ENCODE measurements at regions not wholly inside any gene's neighbourhood (a gene's known extent, or its start where the extent isn't known, plus 50 kb on each side); places are given as distances from the start of the nearest gene placed in this dataset.
"Not testable (repeated sequence)": the region's sequence is repeated elsewhere in the genome, so short reads cannot be mapped to it uniquely, and the experiment has no call there.

- FAIRE-seq: no peak
Measured at GRCh38 chr15:66865622-66866611, 163.9 kb downstream of the SMAD6 start.

GRCh38 chr15:66866656-66867055, 164.6 kb downstream of the SMAD6 start:
- no peak for FAIRE-seq

- FAIRE-seq: no peak
Measured at GRCh38 chr15:66868918-66869317, 166.9 kb downstream of the SMAD6 start.

GRCh38 chr15:66870880-66871388, 168.9 kb downstream of the SMAD6 start:
- no peak for FAIRE-seq

GRCh38 chr15:66872405-66872804, 170.4 kb downstream of the SMAD6 start:
- FAIRE-seq: no peak

DNA sequence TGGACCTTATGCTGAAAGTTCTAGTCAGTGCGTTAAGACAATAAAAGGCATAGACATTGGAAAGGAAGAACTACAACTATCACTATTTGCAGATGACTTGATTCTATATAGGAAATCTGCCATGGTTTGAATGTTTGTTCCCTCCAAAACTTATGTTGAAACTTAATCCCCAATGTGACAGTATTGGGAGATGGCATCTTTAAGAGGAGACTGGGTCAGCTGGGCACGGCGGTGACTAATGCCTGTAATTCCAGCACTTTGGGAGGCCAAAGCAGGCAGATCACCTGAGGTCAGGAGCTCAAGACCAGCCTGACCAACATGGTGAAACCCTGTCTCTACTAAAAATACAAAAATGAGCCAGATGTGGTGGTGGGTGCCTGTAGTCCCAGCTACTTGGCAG, 171.3 kb downstream of the SMAD6 start:
- FAIRE-seq: not testable (repeated sequence)

- no peak for FAIRE-seq
Measured at GRCh38 chr15:66873856-66874255, 171.8 kb downstream of the SMAD6 start.

GRCh38 chr15:66875588-66876420, 173.8 kb downstream of the SMAD6 start:
- no peak for FAIRE-seq

GRCh38 chr15:66876421-66876730, 174.3 kb downstream of the SMAD6 start:
- no peak for FAIRE-seq

- FAIRE-seq: no peak
Measured at GRCh38 chr15:66876731-66877476, 174.9 kb downstream of the SMAD6 start.

- no peak for FAIRE-seq
Measured at GRCh38 chr15:66877477-66878271, 175.6 kb downstream of the SMAD6 start.

GRCh38 chr15:66878761-66879160, 176.7 kb downstream of the SMAD6 start:
- no peak for FAIRE-seq

GRCh38 chr15:66879531-66880368, 177.7 kb downstream of the SMAD6 start:
- FAIRE-seq: no peak

DNA sequence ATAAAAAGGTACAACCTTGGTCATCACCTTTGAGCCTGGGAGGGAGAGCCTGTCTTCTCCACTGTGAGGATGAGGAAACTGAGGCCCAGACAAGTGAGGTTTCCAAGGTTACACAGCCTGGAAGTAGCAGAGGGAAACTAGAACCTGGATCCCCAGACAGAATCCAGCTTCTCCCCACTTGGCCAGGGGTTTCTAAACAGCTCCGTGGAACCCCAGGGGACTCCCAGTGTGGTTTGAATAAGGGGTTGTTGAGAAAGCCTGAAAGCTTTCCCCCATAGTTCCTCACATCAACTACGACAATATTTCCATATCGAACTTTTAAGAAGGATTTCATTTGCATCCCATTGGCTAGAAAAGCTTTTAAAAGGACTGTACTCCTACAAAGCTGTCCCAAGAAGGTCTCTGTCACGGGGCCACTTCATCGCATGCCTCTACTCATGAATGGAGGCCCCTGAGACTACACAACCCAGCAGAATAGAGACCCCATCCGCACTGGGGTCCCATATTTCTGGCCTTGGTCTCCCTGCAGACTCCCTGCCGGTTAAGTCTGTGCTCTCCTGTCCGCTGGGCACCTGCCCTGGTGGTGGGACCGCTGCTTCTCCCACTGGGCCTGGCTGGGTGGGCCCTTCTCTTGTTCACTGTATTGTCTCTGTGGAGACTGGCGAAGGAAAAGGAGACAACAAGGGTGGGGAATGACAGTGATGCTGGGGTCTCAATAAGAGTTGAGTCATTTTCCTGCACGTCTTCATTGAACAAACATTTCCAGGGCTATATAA, 178.5 kb downstream of the SMAD6 start:
- FAIRE-seq: no peak

- FAIRE-seq: no peak
Measured at GRCh38 chr15:66881173-66881905, 179.3 kb downstream of the SMAD6 start.

- FAIRE-seq: no peak
Measured at GRCh38 chr15:66882251-66883020, 180.4 kb downstream of the SMAD6 start.

DNA sequence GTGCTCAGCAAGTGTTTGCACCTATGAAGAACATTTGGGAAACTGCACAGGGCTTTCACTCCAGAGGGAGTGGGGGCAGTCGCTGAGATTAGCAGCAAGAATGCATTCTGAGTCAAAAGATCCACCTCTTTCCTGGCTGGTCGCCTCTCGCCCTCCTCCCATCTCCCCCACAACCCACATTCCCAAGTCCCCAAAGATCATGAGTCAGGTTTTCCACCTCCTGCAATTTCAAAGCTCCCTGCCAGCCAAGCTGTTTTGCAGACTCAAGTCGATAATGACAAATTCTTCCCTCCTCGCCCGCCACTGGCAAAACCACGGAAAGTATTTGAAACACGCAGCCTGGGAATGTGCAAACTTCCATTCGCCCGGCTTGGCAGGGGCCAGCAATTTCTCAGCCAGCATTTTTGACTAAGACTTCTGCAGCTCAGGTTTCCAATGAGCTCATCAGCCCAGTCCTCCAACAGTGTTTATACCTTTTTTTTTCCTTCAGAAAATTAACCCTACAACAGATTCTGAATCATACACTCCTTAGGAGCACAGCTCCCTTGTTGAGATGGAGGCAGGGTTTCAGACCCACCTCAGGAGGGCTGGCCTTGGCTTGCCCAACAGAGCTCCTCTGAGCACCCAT, 181.4 kb downstream of the SMAD6 start:
- FAIRE-seq: peak; percentile 88

GRCh38 chr15:66884115-66884622, 181.2 kb upstream of the SMAD3 start:
- no peak for FAIRE-seq
